Prostate gland (tissue), 1 donor: ENCODE measurements at regions not wholly inside any gene's neighbourhood (a gene's known extent, or its start where the extent isn't known, plus 50 kb on each side); places are given as distances from the start of the nearest gene placed in this dataset.

Experiments
- POLR2A ChIP-seq: fragments of 450-650 bp; IDR thresholded peaks from one replicate; pipeline ENCODE4 v1.6.1; 2016; ENCODE audit warnings: antibody characterized with exemption, mild to moderate bottlenecking
- POLR2AphosphoS5 ChIP-seq: sonication (generic); formaldehyde crosslinking; IDR thresholded peaks from one replicate; pipeline ENCODE4 v1.6.1; 2017; ENCODE audit warnings: antibody characterized with exemption

- TF ChIP-seq POLR2AphosphoS5 (no peak), POLR2A (no peak)
These were observed 340.7 kb downstream of the FOXL1 start for GRCh38 chr16:86919078-86919477.
